Activated T-cell treated with anti-CD3 and anti-CD28 coated beads for 4 hours (primary cell): ENCODE measurements at regions not wholly inside any gene's neighbourhood (a gene's known extent, or its start where the extent isn't known, plus 50 kb on each side); places are given as distances from the start of the nearest gene placed in this dataset.
A peak's percentile ranks its signal among the peaks of the same experiment; 100 is the strongest.
"Not testable (repeated sequence)": the region's sequence is repeated elsewhere in the genome, so short reads cannot be mapped to it uniquely, and the experiment has no call there.

Source experiments
- DNase-seq: peaks from one replicate; pipeline ENCODE4 v3.0.0-alpha.2; 2020

- not testable (repeated sequence) for DNase-seq
Observed at GRCh38 chr6:85356743-85357142, 93.1 kb upstream of the NT5E start.

DNA sequence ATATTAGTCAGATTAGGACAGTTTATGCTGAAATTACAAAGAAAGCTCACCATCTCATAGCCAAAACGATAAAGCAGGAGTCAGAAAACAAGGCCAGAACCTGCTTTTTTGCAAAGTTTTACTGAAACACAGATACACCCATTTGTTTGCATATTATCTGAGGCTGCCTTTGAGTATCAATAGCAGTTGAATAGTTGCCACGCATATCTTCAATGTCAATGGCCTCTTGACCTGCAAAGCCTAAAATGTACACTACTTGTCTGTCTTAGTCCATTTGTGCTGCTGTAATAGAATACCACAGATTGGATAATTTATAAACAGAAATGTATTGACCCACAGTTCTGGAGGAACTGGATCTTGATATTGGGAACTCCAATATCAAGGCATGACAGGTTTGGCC lies 94.1 kb upstream of the NT5E start:
- no peak for DNase-seq

DNA sequence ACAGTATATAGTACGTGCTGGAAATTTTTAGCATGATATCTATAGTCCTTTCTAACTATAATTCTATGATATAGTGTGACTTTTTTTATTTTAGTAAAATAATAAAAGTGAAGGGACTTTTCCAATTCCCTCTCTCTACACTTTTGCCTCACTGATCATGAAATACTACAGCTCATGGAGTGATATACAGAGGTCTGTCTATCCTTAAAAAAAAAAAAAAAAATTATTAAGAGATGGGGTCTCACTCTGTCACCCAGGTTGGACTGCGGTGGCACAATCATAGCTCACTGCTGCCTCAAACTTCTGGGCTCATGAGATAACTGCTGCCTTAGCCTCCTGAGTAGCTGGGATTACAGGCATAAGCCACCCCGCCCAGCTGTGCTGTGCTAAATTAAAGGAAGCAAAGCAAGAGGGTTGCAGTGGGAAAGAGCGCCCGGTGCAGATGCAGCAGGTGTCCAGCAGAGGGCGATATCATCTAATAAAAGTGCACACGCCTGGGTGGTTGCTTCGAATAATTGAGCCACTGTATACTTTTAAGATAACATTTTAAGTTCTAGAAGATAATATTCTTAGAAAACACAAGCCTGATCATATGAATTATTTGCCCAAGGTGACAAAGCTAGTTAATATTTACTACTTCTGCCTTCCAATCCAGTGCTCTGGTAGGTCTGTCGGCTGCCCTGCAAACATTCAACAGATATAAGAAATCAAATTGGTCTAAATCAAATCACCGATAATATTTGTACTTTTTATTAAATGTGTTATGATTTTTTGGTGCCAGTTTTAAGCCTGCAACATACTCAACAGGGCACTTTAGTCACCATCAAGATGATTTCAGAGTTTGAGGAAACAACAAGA lies 94.9 kb upstream of the NT5E start:
- peak; percentile 46 for DNase-seq

DNA sequence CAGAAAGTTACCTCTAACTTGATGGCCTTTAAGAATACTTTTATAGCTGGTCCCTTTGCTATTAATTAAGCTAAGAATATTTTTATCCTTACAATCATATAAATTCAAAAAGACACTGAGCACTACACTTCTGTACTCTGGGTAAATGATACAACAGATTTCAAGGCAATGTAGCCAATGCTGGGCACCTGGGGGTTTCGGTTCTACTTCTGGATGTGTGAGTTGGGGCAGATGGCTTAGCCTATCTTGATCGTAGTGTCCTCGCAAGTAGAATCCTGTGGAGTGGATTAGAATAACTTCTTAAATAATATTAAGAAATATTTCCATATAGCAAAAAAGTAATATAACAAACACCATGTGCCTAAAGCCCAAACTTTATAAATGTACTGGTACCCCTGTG lies 96.9 kb upstream of the NT5E start:
- DNase-seq, result no peak

DNA sequence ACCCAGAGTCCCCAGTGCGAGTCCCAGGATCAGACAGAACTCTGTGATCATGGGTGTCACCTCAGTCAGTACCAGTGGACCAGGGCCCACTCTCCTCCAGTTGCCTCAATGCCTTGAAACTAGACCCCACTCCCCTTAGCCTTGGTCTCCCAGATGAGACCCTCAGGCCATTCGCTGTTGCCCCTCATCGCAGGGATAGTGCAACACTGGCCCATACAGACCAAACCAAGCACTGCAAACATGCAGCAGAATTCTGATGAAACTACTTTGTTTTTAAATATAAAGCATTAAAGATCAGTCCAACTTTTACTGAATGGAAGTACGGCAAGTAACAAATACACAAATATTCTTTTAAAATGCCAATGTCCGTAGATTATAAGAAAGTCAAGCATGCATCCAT lies 101.2 kb upstream of the NT5E start:
- DNase-seq, result no peak

GRCh38 chr6:85347812-85348211 lies 102.1 kb upstream of the NT5E start:
- DNase-seq, result no peak

DNA sequence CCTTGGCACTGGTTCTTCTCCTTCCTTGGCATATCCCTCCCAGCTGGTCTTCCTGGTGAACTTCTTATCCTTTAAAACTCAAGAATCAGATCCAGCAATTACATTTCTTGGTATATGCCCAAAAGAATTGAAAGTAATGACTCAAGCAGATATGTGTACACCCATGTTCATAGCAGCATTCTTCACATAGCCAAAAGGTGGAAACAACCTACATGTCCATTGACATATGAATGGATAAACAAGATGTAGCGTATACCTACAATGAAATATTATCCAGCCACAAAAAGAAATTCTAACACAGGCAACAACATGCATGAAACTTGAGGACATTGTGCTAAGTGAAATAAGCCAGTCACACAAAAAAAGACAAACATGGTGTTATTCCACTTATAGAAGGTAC lies 103.7 kb upstream of the NT5E start:
- DNase-seq, result no peak

- DNase-seq, result no peak
Observed at GRCh38 chr6:85344996-85345395, 104.9 kb upstream of the NT5E start.

DNA sequence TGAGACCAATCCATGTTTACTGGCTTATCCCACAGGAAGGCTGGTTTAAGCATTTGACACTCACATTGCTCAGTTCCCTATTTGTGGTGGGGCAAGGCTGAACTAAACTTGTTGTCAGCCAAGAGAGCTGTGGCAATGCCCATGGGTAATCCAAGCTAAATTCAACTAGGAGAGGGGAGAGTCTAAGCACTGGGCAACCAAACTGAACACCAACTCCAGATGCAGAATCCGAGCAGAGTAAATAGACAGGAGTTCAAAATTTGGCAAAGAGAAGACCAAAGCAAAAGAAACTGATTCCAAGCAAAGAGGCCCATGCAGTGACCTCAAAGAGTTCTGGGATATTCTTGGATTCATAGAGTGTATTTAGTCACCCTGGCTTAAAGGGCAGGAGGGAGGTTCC lies 106.5 kb upstream of the NT5E start:
- no peak for DNase-seq

GRCh38 chr6:85329196-85329595 lies 120.7 kb upstream of the NT5E start:
- no peak for DNase-seq

GRCh38 chr6:85325811-85326210 lies 124.1 kb upstream of the NT5E start:
- not testable (repeated sequence) for DNase-seq

DNA sequence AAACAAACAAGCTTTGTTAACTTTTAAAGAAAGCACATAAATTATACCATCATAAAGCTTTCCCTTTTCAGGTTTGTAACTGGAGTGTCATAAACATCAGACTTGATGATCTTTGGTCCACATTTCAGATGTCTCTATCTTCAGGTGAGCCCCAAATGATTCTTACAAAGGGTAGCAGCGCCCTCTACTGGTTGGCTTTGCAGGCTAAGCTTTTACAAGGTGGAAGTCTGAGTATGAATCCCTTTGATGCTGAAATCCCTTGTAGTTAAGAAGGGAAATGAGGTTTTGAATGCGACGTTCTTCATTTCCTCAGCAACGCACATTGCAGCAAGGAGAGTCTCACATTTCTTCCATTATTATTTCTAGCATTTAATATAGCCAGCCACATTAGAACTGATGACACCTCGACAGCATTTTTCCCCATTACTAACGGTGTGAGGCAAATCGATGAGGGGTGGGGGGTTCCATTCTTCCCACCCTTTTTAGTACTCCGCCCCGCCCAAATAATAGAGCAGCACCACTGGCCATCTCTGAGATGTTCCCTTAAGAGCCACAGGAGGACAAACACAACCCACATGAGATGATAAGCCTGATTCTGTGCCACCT lies 126.3 kb upstream of the NT5E start:
- peak; percentile 54 for DNase-seq

DNA sequence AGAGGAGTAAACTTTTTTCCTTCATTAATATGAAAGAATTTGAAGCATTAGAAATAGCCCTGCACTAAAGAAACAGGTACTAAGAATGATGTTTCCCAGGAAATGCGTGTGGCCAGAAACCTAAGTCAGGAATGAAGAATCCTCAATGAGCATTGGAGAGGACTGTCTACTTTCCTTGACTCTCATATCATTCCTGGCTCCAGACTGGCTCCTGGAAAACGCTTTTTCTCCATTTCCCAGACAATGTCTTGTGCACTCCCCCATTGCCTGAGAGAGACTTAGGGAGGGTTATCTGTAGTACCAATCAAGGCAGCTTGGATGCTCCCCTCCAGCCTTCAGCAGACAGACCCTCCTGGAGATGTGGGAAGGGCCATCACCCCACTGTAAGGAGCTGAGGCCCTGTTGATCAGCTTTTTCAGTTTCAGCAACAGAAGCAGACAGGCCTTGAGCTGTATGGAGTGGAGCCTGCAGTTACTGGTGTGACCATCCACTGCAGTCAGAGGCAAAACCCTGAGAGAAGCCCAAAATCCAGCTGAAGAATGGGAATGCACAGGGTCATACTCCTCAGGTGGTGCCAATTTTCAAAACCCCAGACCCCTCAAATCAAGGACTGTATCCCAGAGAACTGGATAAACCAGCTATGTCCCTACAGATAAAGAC lies 127.3 kb upstream of the NT5E start:
- no peak for DNase-seq

GRCh38 chr6:85321906-85322305 lies 128.0 kb upstream of the NT5E start:
- DNase-seq, result no peak

- DNase-seq, result no peak
Observed at GRCh38 chr6:85314586-85314985, 135.3 kb upstream of the NT5E start.

- DNase-seq, result no peak
Observed at GRCh38 chr6:85300581-85300980, 149.3 kb upstream of the NT5E start.

DNA sequence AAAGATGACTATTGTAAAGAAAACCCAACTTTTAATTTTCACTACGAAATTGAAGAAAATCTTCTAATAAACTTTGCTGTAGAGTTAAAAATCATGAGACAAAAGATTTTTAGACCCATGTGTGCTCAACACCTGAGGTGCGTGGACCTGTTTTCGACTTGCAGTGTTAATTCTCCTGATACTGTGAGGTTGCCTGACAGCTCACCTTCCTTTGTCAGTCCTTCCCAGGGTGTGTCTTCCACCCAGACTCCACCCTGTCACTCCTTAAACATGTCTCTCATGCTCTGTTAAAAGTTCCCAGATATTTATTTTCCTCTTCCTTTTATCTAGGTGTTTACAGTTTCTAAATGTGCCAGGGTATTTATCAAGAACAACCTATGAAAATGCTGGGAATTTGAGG lies 151.3 kb upstream of the NT5E start:
- DNase-seq, result no peak

GRCh38 chr6:85291326-85291725 lies 158.6 kb upstream of the NT5E start:
- no peak for DNase-seq

GRCh38 chr6:85287654-85288053 lies 162.2 kb upstream of the NT5E start:
- no peak for DNase-seq

DNA sequence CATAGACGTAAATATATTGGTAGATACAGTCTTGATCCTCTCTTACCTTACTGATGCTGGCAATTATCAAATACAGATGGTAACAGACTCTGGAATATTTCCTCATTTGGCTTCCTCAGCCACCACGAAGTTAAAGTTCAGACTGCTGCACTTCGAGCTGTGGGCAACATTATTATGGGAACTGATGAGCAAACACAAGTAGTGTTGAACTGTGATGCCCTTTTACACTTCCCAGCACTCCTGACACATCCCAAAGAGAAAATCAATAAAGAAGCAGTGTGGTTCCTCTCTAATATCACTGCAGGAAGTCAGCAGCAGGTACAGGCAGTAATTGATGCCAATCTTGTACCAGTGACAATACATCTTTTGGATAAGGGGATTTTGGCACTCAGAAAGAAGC lies 162.7 kb upstream of the NT5E start:
- DNase-seq, result no peak

- DNase-seq, result not testable (repeated sequence)
Observed at GRCh38 chr6:85286507-85286906, 163.4 kb upstream of the NT5E start.

DNA sequence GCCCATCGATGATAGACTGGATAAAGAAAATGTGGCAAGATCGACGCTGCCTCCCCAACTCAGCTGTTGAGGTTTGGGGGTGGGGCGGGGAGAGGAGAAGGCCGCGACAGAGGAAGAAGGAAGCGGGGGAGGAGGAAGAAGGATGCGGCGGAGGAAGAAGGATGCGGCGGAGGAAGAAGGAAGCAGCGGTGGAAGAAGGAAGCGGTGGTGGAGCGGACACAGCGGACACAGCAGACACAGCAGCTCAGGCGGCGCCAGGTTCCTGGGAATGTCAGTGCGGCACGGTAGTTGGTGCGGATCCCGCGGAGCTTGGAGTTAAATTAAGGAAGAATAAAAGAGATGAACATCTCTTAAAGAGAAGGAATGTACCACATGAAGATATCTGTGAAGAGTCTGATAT lies 163.9 kb upstream of the NT5E start:
- DNase-seq, result no peak

DNA sequence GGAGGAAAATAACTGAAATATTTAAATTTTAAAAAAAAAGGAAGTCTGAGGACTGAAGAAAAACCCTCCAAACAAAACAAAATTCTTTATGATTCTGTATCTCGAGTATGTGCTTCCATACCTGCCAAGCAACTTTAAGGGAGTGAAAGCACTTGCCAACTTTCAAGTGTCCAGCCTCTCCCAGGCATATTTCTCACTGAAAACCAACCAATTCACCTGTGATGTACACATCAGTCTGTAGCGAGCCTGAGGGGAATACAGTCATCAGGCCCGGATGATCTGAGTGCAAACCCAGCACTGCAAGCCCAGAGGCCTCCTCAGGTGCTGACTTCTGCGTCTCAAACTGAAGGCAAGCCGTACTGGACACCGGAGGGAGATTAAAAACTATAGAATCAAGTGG lies 164.8 kb upstream of the NT5E start:
- no peak for DNase-seq

DNA sequence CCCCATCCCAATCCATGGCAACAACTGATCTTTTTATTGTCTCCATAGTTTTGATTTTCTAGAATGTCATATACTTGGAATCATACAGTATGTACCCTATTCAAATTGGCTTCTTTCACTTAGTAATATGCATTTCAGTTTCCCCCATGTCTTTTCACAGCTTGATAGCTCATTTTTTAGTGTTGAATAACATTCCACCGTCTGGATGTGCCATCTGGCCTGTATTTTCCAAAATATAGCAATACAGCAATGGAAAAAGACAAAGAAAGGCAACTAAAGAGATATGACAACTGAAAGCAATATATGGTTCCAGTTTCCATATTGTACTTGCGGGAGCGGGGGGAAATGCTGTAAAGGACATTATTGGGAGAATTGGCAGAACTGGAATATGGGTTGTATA lies 166.4 kb upstream of the NT5E start:
- no peak for DNase-seq
